GM19351 (cell line): ENCODE measurements at regions not wholly inside any gene's neighbourhood (a gene's known extent, or its start where the extent isn't known, plus 50 kb on each side); places are given as distances from the start of the nearest gene placed in this dataset.

Experiments used
- ATAC-seq: cut with Tn5 transposase; IDR thresholded peaks from one replicate; pipeline ENCODE4 v1.9.1; 2021; ENCODE audit warnings: mild to moderate bottlenecking, moderate library complexity; ENCODE audit not compliant: unreplicated experiment

DNA sequence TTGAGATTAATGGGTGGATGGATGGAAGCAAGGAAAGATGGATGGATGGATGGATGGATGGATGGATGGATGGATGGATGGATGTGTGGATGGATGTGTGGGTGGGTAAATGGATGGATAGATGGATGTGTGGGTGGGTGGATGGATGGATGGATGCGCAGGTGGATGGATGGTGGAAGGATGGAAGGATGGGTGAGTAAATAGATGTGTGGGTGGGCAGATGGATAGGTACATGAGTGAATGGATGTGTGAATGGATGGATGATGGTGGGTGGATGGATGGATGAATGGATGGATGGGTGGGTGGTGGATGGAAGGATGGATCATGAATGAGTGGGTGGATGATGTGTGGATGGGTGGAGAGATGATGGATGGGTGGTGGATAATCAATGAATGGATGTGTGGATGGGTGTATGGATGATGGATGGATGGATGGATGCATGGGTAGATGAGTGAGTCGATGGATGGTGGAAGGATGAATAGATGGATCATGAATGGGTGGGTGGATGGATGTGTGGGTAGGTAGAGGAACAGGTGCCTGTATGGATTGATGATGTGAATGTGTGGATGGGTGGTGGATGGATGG lies 375.2 kb downstream of the BRD1 start:
- no peak for ATAC-seq

DNA sequence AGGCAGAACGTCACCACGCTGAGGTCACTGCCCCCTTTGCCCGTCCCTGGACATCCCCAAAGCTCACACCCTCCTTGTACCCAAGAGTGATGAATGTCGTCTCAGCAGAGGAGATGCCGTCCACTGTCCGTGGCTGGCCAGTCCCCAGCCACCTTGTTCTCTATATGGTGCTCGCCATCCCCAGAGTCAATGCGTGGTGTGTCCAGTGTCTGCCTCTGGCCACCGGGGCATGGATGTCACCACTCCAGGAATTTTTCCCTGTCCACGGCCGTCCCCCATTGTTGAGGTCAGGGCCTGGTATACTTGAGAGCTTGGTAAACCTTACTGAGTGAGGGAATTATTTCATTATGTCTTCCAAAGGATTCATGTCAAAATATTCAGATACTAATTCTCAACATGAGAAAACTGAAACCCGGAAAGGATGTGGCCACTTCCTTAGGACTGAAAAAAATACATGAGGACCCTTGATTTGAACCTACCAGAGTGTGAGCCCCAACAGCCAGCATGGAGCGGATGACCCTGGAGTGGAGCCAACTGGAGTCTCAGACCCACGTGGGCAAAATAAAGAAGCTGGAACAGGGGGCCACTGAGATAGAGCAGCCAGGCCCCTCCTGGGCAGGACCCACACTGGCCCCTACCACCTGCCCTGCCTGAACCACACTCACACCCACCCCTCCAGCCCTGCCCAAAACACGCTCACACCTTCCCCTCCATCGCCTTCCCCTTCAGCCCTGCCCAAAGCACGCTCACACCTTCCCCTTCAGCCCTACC lies 376.4 kb downstream of the BRD1 start:
- no peak for ATAC-seq

DNA sequence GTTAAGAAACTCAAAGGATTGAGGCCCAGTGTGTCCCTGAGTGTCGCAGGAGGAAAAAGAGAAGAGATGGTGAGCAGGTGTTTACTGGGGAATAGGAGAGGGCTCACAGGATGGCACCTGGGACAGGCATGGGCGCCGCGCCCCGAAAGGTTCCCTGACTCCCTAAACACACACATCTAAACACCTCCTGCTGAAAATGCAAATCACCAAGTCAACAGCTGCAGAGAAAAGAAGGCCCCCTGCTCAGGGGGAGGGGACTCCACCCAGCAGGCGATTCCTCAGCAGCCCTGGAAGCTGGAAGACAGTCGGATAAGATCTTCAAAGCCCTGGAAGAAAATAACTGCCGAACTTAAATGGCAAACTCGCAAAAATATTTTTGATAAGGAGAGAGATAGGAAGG lies 377.2 kb downstream of the BRD1 start:
- no peak for ATAC-seq

GRCh38 chr22:49449811-49450446 lies 377.7 kb downstream of the BRD1 start:
- no peak for ATAC-seq

DNA sequence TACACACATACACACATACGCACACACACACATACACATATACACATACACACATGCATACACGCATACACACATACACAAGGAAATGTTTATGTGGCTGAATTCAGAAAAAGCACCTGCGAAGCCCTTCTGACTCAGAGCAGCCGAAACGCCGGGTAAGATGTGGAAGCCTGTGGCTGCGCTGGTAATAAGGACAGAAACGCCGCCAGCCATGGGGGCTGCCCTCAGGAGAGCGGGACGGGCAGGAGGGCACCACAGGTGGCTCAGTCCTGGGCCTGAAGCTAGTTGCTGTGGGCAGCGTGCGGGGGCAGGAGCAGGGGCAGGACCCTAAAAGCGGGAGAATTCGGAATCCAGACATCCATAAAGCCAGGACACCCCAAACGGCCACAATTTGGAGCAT lies 378.3 kb downstream of the BRD1 start:
- ATAC-seq = no peak

- no peak for ATAC-seq
Measured at GRCh38 chr22:49448526-49448925, 379.1 kb downstream of the BRD1 start.

- ATAC-seq = no peak
Measured at GRCh38 chr22:49447837-49448236, 379.8 kb downstream of the BRD1 start.

DNA sequence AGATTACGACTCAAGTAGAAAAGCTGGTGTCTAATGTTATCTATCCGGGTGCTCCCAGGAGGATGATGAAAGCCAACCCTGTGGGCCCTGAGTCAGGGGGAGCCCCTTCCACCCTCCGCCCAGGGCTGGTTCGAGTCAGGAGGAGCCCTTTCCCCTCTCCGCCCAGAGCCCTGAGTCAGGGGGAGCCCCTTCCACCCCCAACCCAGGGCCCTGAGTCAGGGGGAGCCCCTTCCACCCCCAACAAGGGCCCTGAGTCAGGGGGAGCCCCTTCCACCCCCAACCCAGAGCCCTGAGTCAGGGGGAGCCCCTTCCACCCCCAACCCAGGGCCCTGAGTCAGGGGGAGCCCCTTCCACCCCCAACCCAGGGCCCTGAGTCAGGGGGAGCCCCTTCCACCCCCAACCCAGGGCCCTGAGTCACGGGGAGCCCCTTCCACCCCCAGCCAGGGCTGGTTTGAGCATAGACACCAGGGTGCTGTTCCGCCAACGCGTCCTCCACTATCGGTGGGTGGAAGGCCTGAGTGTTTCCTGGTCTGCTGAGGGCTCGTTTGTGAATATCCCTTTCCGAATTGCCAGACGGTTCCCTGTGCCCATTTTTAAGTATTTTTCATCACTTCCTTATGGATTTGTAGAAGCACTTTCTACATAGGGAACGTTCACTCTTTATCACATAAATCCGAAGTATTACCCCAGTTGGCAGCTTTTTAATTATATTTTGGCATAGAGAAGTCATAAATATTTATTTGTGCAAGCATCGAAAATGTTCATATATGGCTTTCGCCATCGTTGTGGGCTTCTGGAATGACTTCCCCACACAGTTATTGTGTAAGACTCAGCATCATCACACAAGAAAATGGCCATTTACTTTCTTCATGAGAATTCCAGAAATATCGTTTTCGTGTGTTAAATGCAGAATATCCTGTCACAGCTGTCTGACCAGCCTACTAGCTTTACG lies 380.6 kb downstream of the BRD1 start:
- no peak for ATAC-seq

DNA sequence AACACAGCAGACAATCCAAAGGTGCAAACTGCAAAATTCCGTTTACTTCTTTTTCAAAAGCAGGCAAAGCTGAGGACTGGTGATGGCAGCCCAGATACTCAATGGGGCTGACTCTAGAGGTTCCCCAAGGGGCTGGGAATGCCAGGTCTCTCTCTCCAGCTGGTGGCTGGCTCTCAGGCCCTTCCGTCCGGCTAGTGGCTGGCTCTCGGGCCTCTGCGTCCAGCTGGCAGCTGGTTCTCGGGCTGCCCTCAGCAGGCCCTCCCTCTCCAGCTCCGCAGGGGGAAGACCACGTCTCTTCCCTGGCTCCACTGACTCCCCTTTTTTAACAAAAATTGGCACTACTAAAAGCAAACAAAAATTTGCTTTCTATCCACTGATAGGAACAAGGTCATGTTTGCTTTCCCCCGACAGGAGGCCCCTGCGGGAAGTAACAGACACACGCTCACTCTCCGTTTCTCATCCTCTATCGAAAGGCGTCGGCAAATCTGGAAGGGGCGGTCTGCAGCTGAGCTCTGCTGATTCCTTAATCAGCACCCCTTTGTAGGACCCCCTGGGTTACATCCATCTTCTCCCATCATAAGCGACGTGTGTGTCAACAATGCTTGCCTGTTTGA lies 381.4 kb downstream of the BRD1 start:
- no peak for ATAC-seq

DNA sequence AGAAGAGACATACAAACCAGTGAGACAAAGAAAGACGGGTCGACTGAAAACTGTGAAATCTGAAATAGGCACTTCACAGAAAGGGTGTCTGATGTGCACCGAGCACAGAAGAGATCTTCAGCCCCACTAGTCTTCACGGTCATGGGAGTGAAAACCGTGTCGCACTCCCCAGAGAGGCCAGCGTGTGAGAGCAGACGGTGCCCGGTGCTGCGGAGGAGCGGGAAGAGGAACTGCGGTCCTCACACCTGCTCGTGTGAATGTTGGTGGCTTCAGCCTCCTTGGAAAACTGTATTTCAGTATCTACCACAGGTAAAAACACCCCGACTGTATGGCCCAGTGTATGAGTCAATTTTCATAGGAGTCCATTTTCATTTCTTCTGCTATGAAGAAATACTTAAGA lies 382.9 kb downstream of the BRD1 start:
- no peak for ATAC-seq

DNA sequence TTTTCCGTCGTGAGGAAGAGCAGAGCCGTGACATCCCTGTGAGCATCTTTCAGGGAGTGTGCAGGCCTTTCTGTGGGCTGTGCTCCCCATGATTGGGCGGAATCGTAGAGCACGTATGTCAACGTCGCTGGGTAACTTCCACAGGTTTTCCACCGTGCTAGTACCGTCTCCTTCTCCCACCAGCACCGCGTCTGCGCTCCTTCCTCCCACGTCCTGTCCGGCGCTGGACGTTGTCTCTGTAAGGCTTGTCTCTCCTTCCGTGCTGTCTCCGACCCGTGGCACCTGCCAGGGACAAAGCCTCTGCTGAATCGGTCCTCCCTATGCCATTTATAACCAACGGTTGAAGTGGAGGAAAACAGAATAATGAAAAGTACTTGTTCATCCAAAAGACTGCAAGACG lies 386.7 kb downstream of the BRD1 start:
- no peak for ATAC-seq

DNA sequence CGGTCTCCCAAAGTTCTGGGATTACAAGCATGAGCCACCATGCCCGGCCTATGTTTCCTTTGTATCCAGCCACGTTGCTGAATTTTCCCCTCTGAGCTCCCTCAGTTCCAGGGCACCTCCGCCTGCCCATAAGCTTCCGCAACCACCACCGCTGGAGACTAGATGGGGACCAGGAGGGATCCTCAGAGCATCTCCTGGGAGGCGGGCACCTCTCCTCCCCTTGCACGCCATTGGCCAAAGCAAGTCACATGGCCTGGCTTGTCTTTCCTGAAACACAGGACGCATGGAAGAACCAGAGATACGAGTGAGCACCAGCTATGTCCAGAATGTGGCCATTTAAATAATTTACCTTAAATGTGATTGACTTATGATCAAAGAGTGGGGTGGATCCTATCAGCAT lies 388.3 kb downstream of the BRD1 start:
- no peak for ATAC-seq

DNA sequence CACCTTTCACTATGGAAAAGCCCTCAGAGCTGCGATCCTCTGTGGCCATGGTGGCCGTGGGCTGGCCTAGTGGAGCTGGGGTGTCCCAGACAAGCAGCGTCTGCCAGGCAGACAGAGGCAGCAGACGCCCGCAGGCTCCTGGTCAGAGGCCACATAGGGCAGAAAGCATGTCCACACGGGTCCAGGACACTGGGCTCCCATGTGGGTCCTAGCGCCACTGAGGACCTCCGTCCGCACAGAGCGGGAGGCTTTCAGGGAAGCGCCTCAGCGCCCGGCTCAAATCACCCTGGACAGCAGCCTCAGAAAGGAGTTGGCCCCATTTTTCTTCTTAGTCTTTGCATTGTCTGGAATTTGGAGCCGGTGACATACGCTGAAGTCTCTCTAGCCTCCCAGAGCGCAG lies 389.7 kb downstream of the BRD1 start:
- no peak for ATAC-seq

- no peak for ATAC-seq
Measured at GRCh38 chr22:49437356-49437755, 390.3 kb downstream of the BRD1 start.

GRCh38 chr22:49436056-49436455 lies 391.6 kb downstream of the BRD1 start:
- no peak for ATAC-seq

GRCh38 chr22:49435596-49435995 lies 392.1 kb downstream of the BRD1 start:
- no peak for ATAC-seq

DNA sequence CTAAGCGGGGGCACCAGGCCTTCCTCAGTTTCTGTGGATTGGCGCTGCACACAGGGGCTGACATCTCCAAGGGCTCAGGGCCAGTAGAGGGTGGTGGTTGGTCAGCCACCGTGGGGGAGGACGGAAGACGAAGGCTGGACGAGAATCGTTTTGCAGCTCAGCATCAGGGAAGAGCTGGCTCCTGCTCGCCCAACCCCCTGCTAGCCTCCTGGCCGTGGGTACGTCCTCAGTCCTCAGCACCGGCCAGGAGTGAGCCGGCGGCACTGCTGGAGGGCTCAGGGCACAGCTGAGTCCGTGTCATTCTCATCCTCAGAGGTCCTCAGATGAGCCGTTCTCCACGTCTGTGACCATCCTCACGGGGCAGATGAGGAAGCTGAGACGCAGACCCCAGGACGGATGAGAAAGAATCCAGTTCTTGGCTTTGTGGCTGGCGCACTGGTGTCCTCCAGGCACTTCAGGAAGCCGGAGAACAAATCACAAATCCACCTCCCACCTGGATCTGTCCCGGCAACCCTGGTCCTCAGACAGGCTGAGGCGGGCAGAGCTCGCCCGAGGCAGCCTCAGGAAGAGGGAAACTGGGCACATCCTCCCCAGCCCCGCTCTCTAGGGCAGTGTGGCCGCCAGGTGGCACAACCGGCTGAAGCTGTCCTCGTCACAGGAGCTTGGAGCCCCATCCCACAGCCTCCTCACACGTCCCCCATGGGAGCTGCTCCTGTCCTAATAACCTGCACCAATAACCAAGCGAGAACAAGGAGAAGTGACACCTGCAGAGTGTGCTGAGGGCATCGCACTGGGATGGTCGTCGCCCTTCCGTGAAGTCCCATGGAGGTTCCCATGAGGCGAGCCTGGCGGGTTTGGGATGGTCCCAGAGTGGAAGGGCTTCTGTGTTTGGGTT lies 393.7 kb downstream of the BRD1 start:
- ATAC-seq = no peak

DNA sequence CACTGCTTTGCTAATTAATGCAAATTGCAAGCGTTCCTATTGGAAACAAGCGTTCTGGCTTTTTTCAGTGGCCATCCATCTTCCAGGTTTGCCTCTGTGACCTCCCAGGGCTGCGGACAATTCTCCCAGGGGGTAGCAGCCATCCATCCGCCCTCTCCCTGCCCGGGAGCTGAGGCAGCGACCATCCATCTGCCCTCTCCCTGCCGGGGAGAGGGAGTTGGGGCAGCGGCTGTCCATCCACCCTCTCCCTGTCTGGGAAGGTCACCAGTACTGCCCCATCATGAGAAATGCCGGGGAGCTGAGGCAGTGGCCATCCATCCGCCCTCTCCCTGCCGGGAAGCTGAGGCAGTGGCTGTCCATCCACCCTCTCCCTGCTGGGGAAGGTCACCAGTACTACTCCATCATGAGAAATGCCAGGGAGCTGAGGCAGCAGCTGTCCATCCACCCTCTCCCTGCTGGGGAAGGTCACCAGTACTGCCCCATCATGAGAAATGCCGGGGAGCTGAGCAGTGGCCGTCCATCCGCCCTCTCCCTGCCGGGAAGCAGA lies 394.7 kb downstream of the BRD1 start:
- no peak for ATAC-seq

DNA sequence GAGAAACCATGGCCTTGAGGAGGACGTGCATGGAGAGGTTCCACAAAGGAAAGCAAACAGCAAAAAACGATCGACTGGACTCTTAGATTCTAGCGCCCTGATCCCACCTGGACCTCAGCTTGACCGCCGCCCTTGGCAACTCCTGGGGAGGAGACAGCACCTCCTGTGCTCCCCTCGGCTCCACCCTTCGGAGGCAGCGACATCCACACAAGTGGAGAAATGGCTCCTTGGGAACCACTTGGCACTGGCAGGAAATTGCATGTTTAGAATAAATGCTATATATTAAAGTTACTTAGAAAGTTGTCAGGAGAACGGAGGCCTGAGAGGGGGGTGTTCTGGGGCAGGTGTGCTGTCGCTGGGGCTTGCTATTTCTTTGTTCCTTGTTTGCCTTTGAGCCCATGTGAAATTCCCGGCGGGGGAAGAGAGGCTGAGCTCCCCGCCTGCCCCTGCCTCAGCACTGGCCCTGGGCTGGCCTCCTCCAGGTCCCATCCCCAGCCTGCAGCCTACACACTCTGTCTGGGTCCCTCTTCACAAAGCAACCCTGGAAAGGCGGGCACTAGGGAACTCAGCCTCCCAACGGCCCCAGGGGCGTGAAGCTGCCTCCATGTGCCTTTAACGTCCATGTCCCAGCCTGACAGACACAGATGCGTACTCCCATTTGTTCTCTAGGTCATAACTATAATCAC lies 395.3 kb downstream of the BRD1 start:
- ATAC-seq = no peak
